ENCODE measurements at regions not wholly inside any gene's neighbourhood (a gene's known extent, or its start where the extent isn't known, plus 50 kb on each side); places are given as distances from the start of the nearest gene placed in this dataset.

DNA sequence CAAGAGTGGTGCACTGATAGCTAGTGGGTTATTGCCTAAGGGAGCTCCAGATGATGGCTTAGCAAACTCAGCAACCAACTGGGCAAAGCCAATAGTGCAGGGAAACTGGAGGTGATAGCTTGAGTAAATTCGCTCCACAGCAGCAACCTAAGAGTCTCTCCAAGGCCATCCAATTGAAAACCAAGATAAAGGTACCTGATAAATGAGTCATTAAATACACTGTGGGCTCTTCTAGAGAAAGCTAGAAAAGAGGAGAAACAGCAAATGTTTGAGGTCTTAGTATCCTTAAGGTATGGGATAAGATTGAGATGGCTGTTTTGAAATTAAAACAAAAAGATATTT, 197.8 kb upstream of the ERBB4 start:
- DNase-seq (ENCODE audit: low read depth, low spot score) = no peak
- CTCF ChIA-PET = interaction anchor here (1.5 kb wide), 1 partner anchor 41 kb away, joined by 4 read pairs; no protein-coding TSS in a partner anchor
- POLR2A ChIA-PET = no interaction called here
- no peak overlapping the region for H3K4me3 ChIP-seq (ENCODE audit: low read depth, low read length)
- TF ChIP-seq, protein P1, sequence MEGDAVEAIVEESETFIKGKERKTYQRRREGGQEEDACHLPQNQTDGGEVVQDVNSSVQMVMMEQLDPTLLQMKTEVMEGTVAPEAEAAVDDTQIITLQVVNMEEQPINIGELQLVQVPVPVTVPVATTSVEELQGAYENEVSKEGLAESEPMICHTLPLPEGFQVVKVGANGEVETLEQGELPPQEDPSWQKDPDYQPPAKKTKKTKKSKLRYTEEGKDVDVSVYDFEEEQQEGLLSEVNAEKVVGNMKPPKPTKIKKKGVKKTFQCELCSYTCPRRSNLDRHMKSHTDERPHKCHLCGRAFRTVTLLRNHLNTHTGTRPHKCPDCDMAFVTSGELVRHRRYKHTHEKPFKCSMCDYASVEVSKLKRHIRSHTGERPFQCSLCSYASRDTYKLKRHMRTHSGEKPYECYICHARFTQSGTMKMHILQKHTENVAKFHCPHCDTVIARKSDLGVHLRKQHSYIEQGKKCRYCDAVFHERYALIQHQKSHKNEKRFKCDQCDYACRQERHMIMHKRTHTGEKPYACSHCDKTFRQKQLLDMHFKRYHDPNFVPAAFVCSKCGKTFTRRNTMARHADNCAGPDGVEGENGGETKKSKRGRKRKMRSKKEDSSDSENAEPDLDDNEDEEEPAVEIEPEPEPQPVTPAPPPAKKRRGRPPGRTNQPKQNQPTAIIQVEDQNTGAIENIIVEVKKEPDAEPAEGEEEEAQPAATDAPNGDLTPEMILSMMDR (IDR thresholded peaks at IDR 0.05; ENCODE audit: insufficient read depth, low read length, missing control alignments) = no peak

DNA sequence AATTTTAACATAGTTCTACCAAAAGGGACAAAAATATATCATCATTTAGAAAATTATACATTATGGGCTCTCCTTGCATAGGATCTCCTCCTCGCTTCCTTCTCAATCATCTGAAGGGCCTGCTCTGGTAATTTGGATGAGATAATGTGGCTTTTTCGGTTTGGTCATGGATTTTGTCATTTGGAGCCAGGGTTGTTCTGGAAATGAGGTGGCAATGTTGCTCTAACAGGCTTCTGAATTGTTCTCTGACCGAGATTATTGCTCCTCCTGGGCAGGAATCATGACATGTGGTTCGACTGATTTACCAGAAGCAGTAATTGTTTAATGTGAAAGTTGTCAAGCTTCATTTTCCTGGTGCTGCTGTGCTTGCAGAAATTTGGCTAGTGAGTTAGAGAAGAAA, 194.7 kb upstream of the ERBB4 start:
- CTCF ChIA-PET = no interaction called here

DNA sequence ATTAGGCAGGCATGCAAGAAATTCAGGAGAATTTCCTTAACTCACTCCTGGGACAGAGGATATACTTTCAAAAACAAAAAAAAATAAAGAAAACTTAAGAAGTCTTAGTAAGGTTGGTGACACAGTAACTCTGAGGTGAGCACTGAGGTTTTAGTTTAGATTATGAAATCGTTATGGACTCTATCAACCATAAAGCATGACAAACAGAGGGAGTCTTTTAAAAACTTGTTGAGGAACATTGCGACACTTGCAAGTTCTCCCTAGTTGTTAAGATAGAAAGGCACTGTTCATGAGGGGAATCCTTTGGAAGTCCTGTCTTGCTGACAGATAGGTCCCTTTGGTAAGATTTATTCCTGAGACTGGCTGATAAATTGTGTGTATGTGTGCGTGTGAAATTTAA, 194.3 kb upstream of the ERBB4 start:
- CTCF ChIA-PET = no interaction called here
- H3K4me3 ChIP-seq (ENCODE audit: low read depth, low read length) = no peak overlapping the region
- TF ChIP-seq, protein P1 (IDR thresholded peaks at IDR 0.05; ENCODE audit: insufficient read depth, low read length, missing control alignments) = no peak
- no peak for DNase-seq (ENCODE audit: low read depth, low spot score)
- POLR2A ChIA-PET = no interaction called here

More for the DNA sequence above, 194.7 kb upstream of the ERBB4 start:
- POLR2A ChIA-PET = no interaction called here
- TF ChIP-seq, protein P1 (IDR thresholded peaks at IDR 0.05; ENCODE audit: insufficient read depth, low read length, missing control alignments) = no peak
- no peak overlapping the region for H3K4me3 ChIP-seq (ENCODE audit: low read depth, low read length)
- no peak for DNase-seq (ENCODE audit: low read depth, low spot score)

GRCh38 chr2:212730994-212731393, 192.4 kb upstream of the ERBB4 start:
- no peak overlapping the region for H3K4me3 ChIP-seq (ENCODE audit: low read depth, low read length)
- TF ChIP-seq, protein P1 (IDR thresholded peaks at IDR 0.05; ENCODE audit: insufficient read depth, low read length, missing control alignments) = no peak
- CTCF ChIA-PET = no interaction called here
- POLR2A ChIA-PET = no interaction called here
- DNase-seq (ENCODE audit: low read depth, low spot score) = no peak

- ChIA-PET CTCF (no interaction called here), POLR2A (no interaction called here)
- TF ChIP-seq, protein P1 (IDR thresholded peaks at IDR 0.05; ENCODE audit: insufficient read depth, low read length, missing control alignments) = no peak
- DNase-seq (ENCODE audit: low read depth, low spot score) = no peak
- no peak overlapping the region for H3K4me3 ChIP-seq (ENCODE audit: low read depth, low read length)
Observed at GRCh38 chr2:212728717-212729116, 190.1 kb upstream of the ERBB4 start.

- H3K4me3 ChIP-seq (ENCODE audit: low read depth, low read length) = no peak overlapping the region
- DNase-seq (ENCODE audit: low read depth, low spot score) = no peak
- POLR2A ChIA-PET = no interaction called here
- CTCF ChIA-PET = no interaction called here
- TF ChIP-seq, protein P1 (IDR thresholded peaks at IDR 0.05; ENCODE audit: insufficient read depth, low read length, missing control alignments) = no peak
Observed at GRCh38 chr2:212727751-212728150, 189.1 kb upstream of the ERBB4 start.

All from AG04449 (cell line).